GM12872 (cell line): ENCODE measurements at regions not wholly inside any gene's neighbourhood (a gene's known extent, or its start where the extent isn't known, plus 50 kb on each side); places are given as distances from the start of the nearest gene placed in this dataset.

Source experiments
- TF ChIP-seq, protein P1 (sequence below): IDR thresholded peaks from 3 replicates; pipeline ENCODE4 v1.5.1; 2011; ENCODE audit warnings: low read depth, mild to moderate bottlenecking, low read length, moderate library complexity; ENCODE audit not compliant: insufficient read depth

DNA sequence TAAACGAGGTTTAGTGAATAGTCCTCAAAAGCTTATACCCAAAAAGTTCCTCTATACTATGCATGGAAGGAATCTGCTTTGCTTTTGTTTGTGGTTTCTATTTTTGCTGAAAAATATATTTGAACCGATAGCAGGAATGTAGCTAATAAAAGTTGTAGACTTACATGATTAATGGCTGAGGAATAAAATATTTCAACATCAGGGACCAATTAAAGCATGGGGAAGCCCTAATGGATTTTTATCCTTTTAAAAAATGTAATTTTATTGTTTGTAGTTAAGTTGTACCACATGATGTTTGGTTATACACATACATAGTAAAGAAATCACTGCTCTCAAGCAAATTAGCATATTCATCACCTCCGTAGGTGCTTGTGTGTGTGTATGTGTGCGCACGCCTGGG, 295.3 kb upstream of the CNTN5 start:
- TF ChIP-seq, protein P1, sequence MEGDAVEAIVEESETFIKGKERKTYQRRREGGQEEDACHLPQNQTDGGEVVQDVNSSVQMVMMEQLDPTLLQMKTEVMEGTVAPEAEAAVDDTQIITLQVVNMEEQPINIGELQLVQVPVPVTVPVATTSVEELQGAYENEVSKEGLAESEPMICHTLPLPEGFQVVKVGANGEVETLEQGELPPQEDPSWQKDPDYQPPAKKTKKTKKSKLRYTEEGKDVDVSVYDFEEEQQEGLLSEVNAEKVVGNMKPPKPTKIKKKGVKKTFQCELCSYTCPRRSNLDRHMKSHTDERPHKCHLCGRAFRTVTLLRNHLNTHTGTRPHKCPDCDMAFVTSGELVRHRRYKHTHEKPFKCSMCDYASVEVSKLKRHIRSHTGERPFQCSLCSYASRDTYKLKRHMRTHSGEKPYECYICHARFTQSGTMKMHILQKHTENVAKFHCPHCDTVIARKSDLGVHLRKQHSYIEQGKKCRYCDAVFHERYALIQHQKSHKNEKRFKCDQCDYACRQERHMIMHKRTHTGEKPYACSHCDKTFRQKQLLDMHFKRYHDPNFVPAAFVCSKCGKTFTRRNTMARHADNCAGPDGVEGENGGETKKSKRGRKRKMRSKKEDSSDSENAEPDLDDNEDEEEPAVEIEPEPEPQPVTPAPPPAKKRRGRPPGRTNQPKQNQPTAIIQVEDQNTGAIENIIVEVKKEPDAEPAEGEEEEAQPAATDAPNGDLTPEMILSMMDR = no peak

DNA sequence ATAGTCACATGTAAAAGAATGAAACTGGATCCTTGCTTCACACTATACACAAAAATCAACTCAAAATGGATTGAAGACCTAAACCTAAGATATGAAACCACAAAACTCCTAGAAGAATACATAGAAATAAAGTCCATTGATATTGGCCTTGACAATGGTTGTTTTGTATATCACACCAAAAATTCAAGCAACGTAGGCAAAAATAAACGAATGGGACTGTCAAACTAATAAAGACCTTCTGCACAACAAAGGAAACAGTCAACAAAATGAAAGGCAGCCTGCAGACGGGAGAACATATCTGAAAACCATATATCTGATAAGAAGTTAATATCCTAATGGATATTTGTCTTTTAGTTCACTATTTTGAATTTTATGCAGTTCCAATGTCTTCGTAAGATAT, 292.3 kb upstream of the CNTN5 start:
- TF ChIP-seq, protein P1 = no peak

DNA sequence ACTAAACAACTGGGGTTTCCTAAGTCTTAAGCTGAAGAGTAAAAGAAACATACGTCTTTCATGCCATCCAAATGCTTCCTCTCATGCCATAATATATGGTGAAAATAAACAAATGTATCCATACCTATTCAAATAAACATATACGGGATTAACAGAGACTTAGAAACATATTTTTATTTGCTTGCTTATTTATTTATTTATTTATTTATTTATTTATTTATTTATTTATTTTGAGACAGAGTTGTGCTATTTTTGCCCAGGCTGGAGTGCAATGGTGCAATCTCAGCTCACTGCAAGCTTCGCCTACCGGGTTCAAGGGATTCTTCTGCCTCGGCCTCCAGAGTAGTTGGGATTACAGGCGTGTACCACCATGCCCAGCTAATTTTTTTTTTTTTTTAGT, 291.6 kb upstream of the CNTN5 start:
- TF ChIP-seq, protein P1 = no peak

DNA sequence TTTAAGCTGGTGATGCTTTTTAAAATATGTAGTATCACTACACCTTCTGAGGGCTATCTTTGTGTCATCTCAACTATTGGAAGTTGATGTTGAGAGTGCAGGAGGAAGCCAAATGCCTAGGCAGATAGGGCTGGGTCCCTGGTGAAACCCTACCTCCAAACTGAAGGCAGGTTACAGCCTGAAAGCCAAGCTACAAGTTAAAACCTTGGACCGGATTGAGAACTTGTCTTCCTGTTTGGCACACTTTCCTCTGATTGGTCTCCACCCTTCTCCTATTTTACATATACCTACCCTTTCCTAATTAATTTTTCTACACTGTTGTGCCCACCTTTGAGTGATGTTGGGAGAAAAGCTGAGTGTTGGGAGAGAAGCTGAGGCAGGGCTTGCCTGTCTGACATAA, 287.8 kb upstream of the CNTN5 start:
- TF ChIP-seq, protein P1 = no peak

DNA sequence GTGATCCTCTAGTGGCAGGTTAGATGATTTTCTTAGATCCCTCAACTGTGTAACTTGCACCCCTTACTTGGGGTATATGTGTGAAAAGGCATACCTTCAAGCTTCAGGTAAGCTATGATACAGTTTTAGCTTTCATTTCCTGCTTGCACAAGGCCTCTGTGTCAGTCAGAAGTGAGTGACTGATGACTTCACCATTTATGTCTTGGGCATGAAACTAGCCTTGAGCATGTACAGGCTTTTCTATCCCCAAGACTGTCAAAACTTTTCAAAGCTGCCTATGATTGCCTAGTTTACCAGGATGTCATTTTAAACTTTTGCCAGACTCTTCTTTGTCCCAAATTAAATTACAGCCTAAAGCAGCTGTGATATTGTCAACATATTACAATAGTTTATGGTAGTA, 286.1 kb upstream of the CNTN5 start:
- TF ChIP-seq, protein P1 = no peak

DNA sequence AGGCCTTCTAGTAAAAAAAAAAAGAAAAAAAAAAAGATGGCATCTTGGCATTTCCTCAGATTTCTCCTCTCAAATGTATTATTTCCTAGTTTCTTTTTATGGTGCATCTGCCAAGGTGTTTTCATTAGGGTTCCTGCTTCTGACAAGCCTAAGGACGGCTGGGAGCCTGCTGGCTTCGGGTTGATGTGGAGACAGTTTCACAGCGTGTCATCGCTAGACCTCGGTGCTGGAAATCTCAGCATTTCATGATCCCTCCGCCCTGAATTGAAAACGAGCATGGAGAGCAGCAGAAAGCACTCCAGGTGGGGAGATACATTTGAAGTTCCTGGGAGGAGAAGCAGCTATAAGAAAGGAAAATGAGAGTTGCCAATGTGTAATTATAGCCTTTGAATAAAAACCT, 283.9 kb upstream of the CNTN5 start:
- TF ChIP-seq, protein P1 = no peak

DNA sequence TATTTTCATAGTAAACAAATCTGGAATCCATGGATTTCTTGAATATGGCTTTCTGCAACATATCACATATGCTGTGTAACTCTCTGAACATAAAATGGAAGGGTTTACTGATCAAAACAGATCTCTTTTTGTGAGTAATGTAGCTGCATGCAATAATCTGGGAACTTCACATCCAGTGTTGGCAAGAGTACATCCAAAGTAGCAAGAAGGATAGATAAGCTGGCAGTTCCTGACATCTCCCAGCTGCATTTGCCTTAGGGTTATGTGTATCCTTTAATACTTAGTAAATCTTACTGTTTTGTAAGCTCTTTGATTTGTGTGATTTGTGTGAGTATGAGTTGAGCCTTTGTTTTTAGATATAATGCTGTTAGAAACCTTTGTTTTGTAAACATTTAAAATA, 280.4 kb upstream of the CNTN5 start:
- TF ChIP-seq, protein P1 = no peak

DNA sequence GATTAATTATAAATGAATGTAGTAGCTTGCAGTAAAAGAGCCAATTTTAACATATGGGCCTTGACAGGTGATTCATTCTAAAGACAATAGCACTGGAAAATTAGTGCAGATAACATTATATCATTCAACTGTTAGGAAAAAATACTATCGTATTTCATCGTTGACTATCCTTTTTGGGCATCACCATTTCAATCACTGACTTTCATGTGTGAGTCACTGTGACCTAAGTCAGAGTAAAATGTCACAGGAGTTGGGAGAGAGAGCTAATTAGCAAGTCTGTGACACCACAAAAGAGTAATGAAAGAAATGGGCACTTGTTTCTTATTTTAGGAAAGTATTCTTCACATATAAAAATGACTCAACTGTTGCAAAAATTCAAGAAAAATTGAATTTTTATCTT, 253.8 kb upstream of the CNTN5 start:
- TF ChIP-seq, protein P1 = no peak
